GM21390 (cell line): ENCODE measurements at regions not wholly inside any gene's neighbourhood (a gene's known extent, or its start where the extent isn't known, plus 50 kb on each side); places are given as distances from the start of the nearest gene placed in this dataset.

Experiments
- ATAC-seq: cut with Tn5 transposase; IDR thresholded peaks from one replicate; pipeline ENCODE4 v1.9.1; 2021; ENCODE audit not compliant: unreplicated experiment

GRCh38 chr18:41842886-41843285, 112.1 kb upstream of the PIK3C3 start:
- ATAC-seq = no peak

GRCh38 chr18:41829647-41830516, 125.2 kb upstream of the PIK3C3 start:
- no peak for ATAC-seq

- no peak for ATAC-seq
Observed at GRCh38 chr18:41828137-41828536, 126.9 kb upstream of the PIK3C3 start.

- ATAC-seq = peak; percentile 71
Observed at GRCh38 chr18:41820784-41821183, 134.2 kb upstream of the PIK3C3 start.

GRCh38 chr18:41818381-41819355, 136.4 kb upstream of the PIK3C3 start:
- ATAC-seq = no peak

GRCh38 chr18:41814651-41815050, 140.4 kb upstream of the PIK3C3 start:
- ATAC-seq = no peak

GRCh38 chr18:41809652-41810051, 145.4 kb upstream of the PIK3C3 start:
- ATAC-seq = no peak

GRCh38 chr18:41805341-41805740, 149.7 kb upstream of the PIK3C3 start:
- ATAC-seq = no peak

- no peak for ATAC-seq
Observed at GRCh38 chr18:41798879-41799278, 156.2 kb upstream of the PIK3C3 start.

GRCh38 chr18:41790687-41791086, 164.3 kb upstream of the PIK3C3 start:
- no peak for ATAC-seq

GRCh38 chr18:41789001-41789400, 166.0 kb upstream of the PIK3C3 start:
- ATAC-seq = no peak

GRCh38 chr18:41783879-41784278, 171.2 kb upstream of the PIK3C3 start:
- ATAC-seq = no peak

- ATAC-seq = no peak
Observed at GRCh38 chr18:41783065-41783818, 171.8 kb upstream of the PIK3C3 start.

GRCh38 chr18:41771973-41772372, 183.1 kb upstream of the PIK3C3 start:
- no peak for ATAC-seq

- no peak for ATAC-seq
Observed at GRCh38 chr18:41769265-41769664, 185.8 kb upstream of the PIK3C3 start.

GRCh38 chr18:41768467-41768866, 186.6 kb upstream of the PIK3C3 start:
- ATAC-seq = no peak

GRCh38 chr18:41767960-41768359, 187.1 kb upstream of the PIK3C3 start:
- no peak for ATAC-seq

GRCh38 chr18:41765460-41765859, 189.6 kb upstream of the PIK3C3 start:
- no peak for ATAC-seq

GRCh38 chr18:41763361-41763760, 191.7 kb upstream of the PIK3C3 start:
- ATAC-seq = no peak

GRCh38 chr18:41761333-41762018, 193.6 kb upstream of the PIK3C3 start:
- no peak for ATAC-seq
